NCI-H2029 treated with DMSO at 0.1 percent for 48 hours (cell line): ENCODE measurements at regions not wholly inside any gene's neighbourhood (a gene's known extent, or its start where the extent isn't known, plus 50 kb on each side); places are given as distances from the start of the nearest gene placed in this dataset.

Experiments used
- DNase-seq: peaks from one replicate; lab custom pipeline; 2025; lab: John Stamatoyannopoulos, UW

GRCh38 chr2:226274143-226274542 is 525.5 kb downstream of the IRS1 start:
- no peak for DNase-seq

- no peak for DNase-seq
Observed at GRCh38 chr2:226273440-226273839, 526.2 kb downstream of the IRS1 start.

DNA sequence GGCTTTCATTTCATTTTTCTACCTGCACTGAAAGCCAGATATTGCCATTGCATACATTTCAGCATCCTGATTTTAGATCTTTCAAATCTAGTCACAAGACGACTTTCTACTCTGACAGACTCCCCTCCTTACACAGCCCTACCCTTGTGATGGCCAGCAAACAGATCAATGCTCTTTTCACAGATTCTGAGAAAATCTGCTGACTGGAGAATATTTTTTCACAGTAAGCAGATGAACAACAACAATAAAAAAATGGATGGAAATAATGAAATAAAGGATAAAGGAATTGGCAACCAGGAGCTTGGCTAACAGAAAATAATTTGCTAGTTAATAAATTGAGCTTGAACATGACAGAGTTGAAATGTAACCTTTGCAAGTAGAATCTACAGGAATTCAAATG is 527.2 kb downstream of the IRS1 start:
- DNase-seq = no peak

DNA sequence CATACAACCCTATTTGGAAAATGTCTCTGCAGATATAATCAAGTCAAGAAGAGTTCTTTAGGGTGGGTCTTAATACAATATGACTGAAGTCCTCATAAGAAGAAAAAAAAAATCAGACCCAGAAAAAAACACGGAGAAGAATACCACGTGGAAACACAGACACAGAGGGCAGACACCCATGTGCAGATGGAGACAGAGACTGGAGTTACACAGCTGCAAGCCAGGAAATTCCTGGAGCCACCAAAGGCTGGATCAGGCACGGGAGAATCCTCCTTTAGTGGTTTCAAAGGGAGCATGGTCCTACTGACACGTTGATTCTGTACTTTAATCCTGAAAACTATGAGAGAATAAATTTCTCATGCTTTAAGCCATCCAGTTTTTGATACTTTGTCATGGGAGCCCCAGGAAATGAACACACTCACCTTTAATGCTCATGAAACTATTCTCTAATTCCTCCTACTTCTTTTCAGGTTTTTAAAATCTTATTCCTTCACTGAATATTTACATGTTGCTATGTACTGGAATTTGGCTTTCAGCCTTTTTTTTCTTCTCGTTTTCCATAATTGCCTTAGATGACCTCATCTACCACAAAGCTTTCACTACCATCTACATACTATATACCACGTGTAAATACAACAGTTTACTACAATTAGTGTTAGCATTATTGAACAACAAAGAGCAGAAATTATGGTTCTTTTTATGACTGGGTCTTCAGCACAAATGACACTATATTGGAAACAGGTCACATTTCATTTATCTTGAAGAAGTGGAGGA is 529.1 kb downstream of the IRS1 start:
- no peak for DNase-seq

DNA sequence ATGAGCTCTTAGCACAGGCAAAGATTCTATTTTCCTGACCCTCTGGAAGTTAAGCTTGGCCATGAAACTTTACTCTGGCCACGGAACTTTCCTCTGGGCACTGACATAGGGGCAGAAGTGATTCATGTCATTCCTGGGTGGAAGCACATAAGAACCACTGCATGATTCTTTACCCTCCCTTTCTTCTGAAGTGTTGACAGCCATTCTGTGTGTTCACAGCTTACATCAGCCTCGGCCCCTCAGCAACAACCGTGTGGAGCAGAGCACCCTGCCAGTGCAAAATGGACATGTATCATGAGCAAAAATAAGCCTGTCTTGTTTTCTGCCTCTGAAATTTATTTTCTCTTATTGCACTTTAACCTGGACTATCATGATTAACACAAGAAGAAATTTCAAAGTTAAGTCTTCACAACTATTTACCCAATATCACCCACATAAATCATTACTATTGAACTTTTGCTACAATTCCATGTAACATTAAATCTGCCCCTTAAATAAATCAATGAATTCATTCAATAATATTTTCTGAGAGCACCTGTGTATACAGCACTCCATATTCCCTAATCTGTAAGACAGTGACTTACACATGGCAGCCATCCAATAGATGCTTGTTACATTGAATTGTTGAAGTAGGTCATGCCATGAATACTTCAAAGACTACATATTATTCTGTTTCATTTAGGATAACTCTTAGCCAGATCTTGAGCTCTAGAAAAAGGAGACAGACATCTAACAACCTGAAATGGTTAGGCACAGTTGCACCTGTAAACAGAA is 531.9 kb downstream of the IRS1 start:
- peak; percentile 41 for DNase-seq

- DNase-seq = peak; percentile 66
Observed at GRCh38 chr2:226256709-226257376, 542.8 kb downstream of the IRS1 start.

- no peak for DNase-seq
Observed at GRCh38 chr2:226256237-226256636, 543.4 kb downstream of the IRS1 start.

DNA sequence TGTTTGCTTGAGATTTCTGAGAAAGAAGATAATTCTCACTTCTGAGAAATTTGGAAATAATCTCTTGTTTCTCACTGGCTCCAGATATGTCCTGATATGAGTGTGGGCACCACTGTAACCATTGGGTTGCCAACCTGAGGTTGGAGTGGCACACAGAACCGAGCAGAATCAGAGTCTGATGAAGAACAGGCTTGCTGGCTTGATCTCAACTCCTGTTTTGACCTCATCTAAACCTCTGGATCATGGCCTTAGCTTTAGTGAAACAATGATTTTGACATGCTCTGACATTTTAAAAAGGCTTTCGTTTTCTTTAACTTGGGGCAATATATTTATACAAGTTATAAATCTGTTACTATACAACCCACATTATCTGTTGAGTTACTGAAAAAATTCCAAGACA is 548.0 kb downstream of the IRS1 start:
- DNase-seq = no peak

- DNase-seq = no peak
Observed at GRCh38 chr2:226247289-226248275, 552.0 kb downstream of the IRS1 start.

GRCh38 chr2:226234187-226234586 is 565.4 kb downstream of the IRS1 start:
- no peak for DNase-seq

- DNase-seq = no peak
Observed at GRCh38 chr2:226233388-226233787, 566.2 kb downstream of the IRS1 start.

DNA sequence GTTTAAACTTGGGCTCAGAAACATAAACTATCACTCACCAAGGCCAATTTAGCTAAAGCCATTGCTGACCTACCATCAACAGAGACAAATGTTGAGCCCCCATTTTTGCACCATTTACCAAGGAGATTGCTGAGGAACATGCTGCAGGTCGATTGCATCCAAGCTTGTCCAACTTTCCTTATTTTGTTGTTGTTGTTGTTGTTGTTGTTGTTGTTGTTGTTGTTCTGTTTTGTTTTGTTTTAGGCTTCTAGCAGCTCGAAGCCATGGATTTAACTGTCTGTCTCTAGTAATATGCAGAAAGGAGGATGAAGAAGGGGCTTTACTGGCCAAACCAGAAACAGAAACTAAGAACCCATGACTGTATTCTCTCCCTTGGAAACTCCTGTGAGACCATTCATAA is 571.5 kb downstream of the IRS1 start:
- no peak for DNase-seq

- no peak for DNase-seq
Observed at GRCh38 chr2:226227341-226227740, 572.3 kb downstream of the IRS1 start.

GRCh38 chr2:226223704-226224103 is 575.9 kb downstream of the IRS1 start:
- no peak for DNase-seq

- DNase-seq = peak; percentile 28
Observed at GRCh38 chr2:226220511-226220910, 579.1 kb downstream of the IRS1 start.

- DNase-seq = no peak
Observed at GRCh38 chr2:226217191-226217590, 582.4 kb downstream of the IRS1 start.

- no peak for DNase-seq
Observed at GRCh38 chr2:226216575-226216974, 583.0 kb downstream of the IRS1 start.

DNA sequence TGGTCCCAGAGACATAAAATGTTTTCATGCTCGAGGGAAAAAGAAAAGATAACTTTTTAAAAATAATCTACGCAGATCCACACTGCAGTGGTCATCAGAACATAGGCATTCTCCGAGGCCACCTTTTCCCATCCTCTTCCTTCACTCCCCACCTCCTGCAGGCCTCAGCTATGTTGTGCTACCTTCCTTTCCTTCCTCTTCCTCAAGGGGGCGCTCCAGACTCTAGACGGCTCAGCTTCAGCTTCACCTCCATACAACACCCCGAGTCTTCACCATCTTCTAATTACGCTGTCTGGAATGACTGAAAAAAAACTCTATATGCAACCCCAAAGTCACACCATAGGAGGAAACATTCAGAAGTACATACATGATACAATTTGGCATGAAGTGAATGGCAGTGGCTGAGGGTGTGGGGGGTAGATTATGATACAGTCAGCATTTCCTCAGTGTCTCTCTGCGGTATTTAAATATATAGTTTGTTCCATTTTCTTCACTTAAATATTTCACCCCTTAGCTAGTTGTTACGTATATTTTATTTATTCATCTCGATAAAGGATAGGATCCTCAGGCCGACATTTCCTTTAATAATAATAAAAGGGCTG is 583.6 kb downstream of the IRS1 start:
- DNase-seq = peak; percentile 48

- no peak for DNase-seq
Observed at GRCh38 chr2:226213717-226214116, 585.9 kb downstream of the IRS1 start.

GRCh38 chr2:226211439-226211838 is 588.2 kb downstream of the IRS1 start:
- DNase-seq = no peak

- DNase-seq = no peak
Observed at GRCh38 chr2:226208726-226209125, 590.9 kb downstream of the IRS1 start.
